WERI-Rb-1 (cell line): ENCODE measurements at regions not wholly inside any gene's neighbourhood (a gene's known extent, or its start where the extent isn't known, plus 50 kb on each side); places are given as distances from the start of the nearest gene placed in this dataset.

ENCODE experiments used
- DNase-seq: peaks from one replicate; pipeline ENCODE4 v3.0.0-alpha.2; 2020
- H3K27ac ChIP-seq: fragments of 250-450 bp; sonication (Bioruptor Pico); 2 replicates; pipeline ENCODE4 v1.5.1; 2020; ENCODE audit warnings: mild to moderate bottlenecking, moderate library complexity
- H3K27me3 ChIP-seq: fragments of 250-450 bp; sonication (Bioruptor Pico); 2 replicates; pipeline ENCODE4 v1.5.1; 2021; ENCODE audit warnings: mild to moderate bottlenecking, low read depth, moderate library complexity; ENCODE audit not compliant: insufficient read depth, severe bottlenecking
- H3K36me3 ChIP-seq: fragments of 250-450 bp; sonication (Bioruptor Pico); 2 replicates; pipeline ENCODE4 v1.5.1; 2020; ENCODE audit warnings: mild to moderate bottlenecking, moderate library complexity
- H3K4me3 ChIP-seq: 2 replicates; pipeline ENCODE4 v1.5.1; 2011; ENCODE audit warnings: low read depth, mild to moderate bottlenecking, control low read depth, low read length
- H3K9me3 ChIP-seq: fragments of 250-450 bp; sonication (Bioruptor Pico); 2 replicates; pipeline ENCODE4 v1.5.1; 2021; ENCODE audit warnings: mild to moderate bottlenecking, moderate library complexity; ENCODE audit not compliant: severe bottlenecking
- TF ChIP-seq, protein P1 (sequence below): IDR thresholded peaks from 2 replicates; pipeline ENCODE4 v1.5.1; 2011; ENCODE audit warnings: low read depth, mild to moderate bottlenecking, control low read depth, inconsistent platforms, low read length

- Histone ChIP-seq H3K9me3 (no peaks in the 10 kb centered on the region), H3K27ac (no peak overlapping the region), H3K27me3 (no peaks in the 10 kb centered on the region), H3K36me3 (no peaks in the 10 kb centered on the region), H3K4me3 (no peak overlapping the region)
- TF ChIP-seq, protein P1, sequence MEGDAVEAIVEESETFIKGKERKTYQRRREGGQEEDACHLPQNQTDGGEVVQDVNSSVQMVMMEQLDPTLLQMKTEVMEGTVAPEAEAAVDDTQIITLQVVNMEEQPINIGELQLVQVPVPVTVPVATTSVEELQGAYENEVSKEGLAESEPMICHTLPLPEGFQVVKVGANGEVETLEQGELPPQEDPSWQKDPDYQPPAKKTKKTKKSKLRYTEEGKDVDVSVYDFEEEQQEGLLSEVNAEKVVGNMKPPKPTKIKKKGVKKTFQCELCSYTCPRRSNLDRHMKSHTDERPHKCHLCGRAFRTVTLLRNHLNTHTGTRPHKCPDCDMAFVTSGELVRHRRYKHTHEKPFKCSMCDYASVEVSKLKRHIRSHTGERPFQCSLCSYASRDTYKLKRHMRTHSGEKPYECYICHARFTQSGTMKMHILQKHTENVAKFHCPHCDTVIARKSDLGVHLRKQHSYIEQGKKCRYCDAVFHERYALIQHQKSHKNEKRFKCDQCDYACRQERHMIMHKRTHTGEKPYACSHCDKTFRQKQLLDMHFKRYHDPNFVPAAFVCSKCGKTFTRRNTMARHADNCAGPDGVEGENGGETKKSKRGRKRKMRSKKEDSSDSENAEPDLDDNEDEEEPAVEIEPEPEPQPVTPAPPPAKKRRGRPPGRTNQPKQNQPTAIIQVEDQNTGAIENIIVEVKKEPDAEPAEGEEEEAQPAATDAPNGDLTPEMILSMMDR: no peak
- DNase-seq: no peak
These were observed 210.3 kb downstream of the UBE2E3 start for GRCh38 chr2:181190711-181191110.

DNA sequence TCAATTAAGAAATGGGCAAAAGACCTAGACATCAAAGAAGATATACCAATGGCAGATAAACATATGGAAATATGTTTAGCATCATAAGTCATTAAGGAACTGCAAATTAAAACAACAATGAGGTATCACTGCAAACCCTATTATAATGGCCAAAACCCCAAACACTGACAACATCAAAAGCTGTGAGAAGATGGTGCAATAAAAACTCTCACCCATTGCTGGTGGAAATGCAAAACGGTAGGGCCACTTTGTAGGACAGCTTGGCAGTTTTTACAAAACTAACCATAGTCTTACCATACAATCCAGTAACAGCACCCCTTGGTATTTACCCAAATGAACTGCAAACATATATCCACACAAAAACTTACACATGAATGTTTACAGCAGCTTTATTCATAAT lies 213.1 kb downstream of the UBE2E3 start:
- Histone ChIP-seq H3K36me3 (no peaks in the 10 kb centered on the region), H3K27ac (no peak overlapping the region), H3K9me3 (no peaks in the 10 kb centered on the region), H3K27me3 (no peaks in the 10 kb centered on the region), H3K4me3 (no peak overlapping the region)
- DNase-seq: no peak
- TF ChIP-seq, protein P1: no peak

DNA sequence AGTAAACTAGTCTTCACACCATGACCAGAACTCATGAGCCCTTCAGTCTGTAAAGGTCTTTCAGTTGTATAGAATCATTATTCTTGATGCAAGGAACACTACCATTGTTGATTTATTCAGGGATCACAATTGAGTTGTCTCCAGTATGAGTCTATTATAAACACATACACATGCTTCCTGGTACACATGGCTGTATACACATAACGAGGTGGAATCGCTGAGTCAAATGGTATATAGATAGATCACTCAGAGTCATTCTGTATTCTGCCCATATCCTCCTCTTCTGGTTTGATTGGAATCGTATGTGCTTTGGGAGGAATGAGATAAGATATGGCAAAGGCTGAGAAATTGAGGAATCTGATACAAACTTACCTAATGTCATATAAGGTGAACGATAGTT lies 216.0 kb downstream of the UBE2E3 start:
- no peak for DNase-seq
- H3K4me3 ChIP-seq: no peak overlapping the region
- no peaks in the 10 kb centered on the region for H3K27me3 ChIP-seq
- no peak overlapping the region for H3K27ac ChIP-seq
- no peaks in the 10 kb centered on the region for H3K36me3 ChIP-seq
- TF ChIP-seq, protein P1: no peak
- no peaks in the 10 kb centered on the region for H3K9me3 ChIP-seq

- TF ChIP-seq, protein P1: no peak
- no peaks in the 10 kb centered on the region for H3K27me3 ChIP-seq
- no peak for DNase-seq
These were observed 216.8 kb downstream of the UBE2E3 start for GRCh38 chr2:181197140-181197760.

DNA sequence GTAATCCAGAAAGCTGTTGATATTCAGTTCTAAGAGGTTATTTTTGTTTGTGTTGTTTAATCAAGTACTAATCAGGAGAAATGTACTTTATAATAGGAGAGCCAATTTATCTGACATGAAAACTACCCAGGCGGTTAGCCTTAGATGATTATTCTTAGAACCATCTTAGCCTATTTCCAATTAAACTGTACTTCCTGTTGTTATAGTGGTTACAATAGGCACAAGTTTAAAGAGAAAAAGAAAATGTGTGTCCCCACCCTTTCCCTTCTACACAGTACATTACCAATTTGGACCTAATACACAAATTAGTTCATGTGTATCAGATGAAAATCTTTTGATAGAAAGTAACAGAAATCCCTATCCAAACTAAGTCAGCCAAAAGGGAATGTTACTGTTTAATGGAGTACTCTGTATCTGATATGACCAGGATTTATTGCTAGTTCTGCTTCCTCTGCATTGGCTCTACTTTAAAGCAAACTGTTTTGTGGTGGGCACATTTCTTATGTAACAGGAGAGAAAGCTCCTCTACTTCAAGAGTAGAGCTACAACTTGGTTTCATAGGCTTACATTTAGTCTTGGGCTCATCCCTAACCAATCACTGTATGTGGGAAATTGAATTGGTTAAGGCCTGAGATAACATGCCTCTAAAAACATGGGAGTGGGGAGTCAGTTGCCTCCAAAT lies 217.9 kb downstream of the UBE2E3 start:
- Histone ChIP-seq H3K27me3 (no peaks in the 10 kb centered on the region), H3K4me3 (no peak overlapping the region), H3K27ac (no peak overlapping the region), H3K36me3 (no peaks in the 10 kb centered on the region), H3K9me3 (no peaks in the 10 kb centered on the region)
- TF ChIP-seq, protein P1: no peak
- DNase-seq: no peak

More at GRCh38 chr2:181197140-181197760, 216.8 kb downstream of the UBE2E3 start:
- H3K9me3 ChIP-seq: no peaks in the 10 kb centered on the region
- no peak overlapping the region for H3K27ac ChIP-seq
- no peak overlapping the region for H3K4me3 ChIP-seq
- H3K36me3 ChIP-seq: no peaks in the 10 kb centered on the region
